GM23338 (cell line): ENCODE measurements at regions not wholly inside any gene's neighbourhood (a gene's known extent, or its start where the extent isn't known, plus 50 kb on each side); places are given as distances from the start of the nearest gene placed in this dataset.

Source experiments
- ATAC-seq: fragments of 200-7000 bp; cut with Tn5 transposase; 3 replicates; pipeline ENCODE4 v1.9.1; 2020
- DNase-seq: peaks from one replicate; pipeline ENCODE4 v3.0.0-alpha.2; 2015; ENCODE audit warnings: low spot score
- H2AFZ ChIP-seq: fragments of 200-600 bp; sonication (generic); 2 replicates; pipeline ENCODE4 v1.8.0; 2016; ENCODE audit warnings: antibody characterized with exemption, mild to moderate bottlenecking, moderate library complexity
- H3F3A ChIP-seq: fragments of 200-600 bp; sonication (generic); replicated peaks from 2 replicates; pipeline ENCODE4 v1.8.0; 2017; ENCODE audit warnings: antibody characterized with exemption, mixed run types, low read depth
- H3K27ac ChIP-seq: fragments of 200-600 bp; sonication (generic); 2 replicates; pipeline ENCODE4 v1.6.1; 2016; ENCODE audit warnings: low read depth
- H3K27me3 ChIP-seq: fragments of 200-600 bp; sonication (generic); 2 replicates; pipeline ENCODE4 v1.8.0; 2016; ENCODE audit warnings: mild to moderate bottlenecking, mixed run types, moderate library complexity; ENCODE audit not compliant: insufficient read depth
- H3K36me3 ChIP-seq: fragments of 200-600 bp; sonication (generic); 2 replicates; pipeline ENCODE4 v1.8.0; 2016; ENCODE audit warnings: mild to moderate bottlenecking; ENCODE audit not compliant: insufficient read depth
- H3K4me1 ChIP-seq: fragments of 200-600 bp; sonication (generic); 2 replicates; pipeline ENCODE4 v1.8.0; 2016; ENCODE audit warnings: mild to moderate bottlenecking, moderate library complexity; ENCODE audit not compliant: insufficient read depth
- H3K4me2 ChIP-seq: fragments of 200-600 bp; sonication (generic); 2 replicates; pipeline ENCODE4 v1.7.1; 2017; ENCODE audit warnings: mixed run types
- H3K4me3 ChIP-seq: fragments of 200-600 bp; sonication (generic); 2 replicates; pipeline ENCODE4 v1.6.1; 2016; ENCODE audit warnings: mixed run types
- H3K79me2 ChIP-seq: fragments of 200-600 bp; sonication (generic); replicated peaks from 2 replicates; pipeline ENCODE4 v1.8.0; 2017; ENCODE audit warnings: mild to moderate bottlenecking; ENCODE audit not compliant: insufficient read depth
- H3K9me2 ChIP-seq: fragments of 200-600 bp; sonication (generic); 2 replicates; pipeline ENCODE4 v1.8.0; 2017; ENCODE audit not compliant: insufficient read depth
- H4K20me1 ChIP-seq: fragments of 200-600 bp; sonication (generic); replicated peaks from 2 replicates; pipeline ENCODE4 v1.8.0; 2017; ENCODE audit warnings: mild to moderate bottlenecking; ENCODE audit not compliant: insufficient read depth
- H3K27ac Mint-ChIP-seq: 2 replicates; pipeline ENCODE4 v1.8.0; 2020; ENCODE audit warnings: inconsistent platforms, mild to moderate bottlenecking, moderate library complexity, mixed read lengths
- H3K27me3 Mint-ChIP-seq: 3 replicates; pipeline ENCODE4 v1.8.0; 2022; ENCODE audit warnings: low read depth, mild to moderate bottlenecking, moderate library complexity, mixed read lengths, inconsistent platforms; ENCODE audit not compliant: insufficient read depth, poor library complexity
- H3K36me3 Mint-ChIP-seq: 3 replicates; pipeline ENCODE4 v1.8.0; 2021; ENCODE audit warnings: low read depth, mild to moderate bottlenecking, inconsistent platforms, moderate library complexity, mixed read lengths
- H3K4me1 Mint-ChIP-seq: 3 replicates; pipeline ENCODE4 v1.8.0; 2020; ENCODE audit warnings: mild to moderate bottlenecking, inconsistent platforms, mixed read lengths
- H3K4me3 Mint-ChIP-seq: 3 replicates; pipeline ENCODE4 v1.8.0; 2021; ENCODE audit warnings: moderate library complexity, mild to moderate bottlenecking, inconsistent platforms, mixed read lengths
- H3K9me3 Mint-ChIP-seq: 3 replicates; pipeline ENCODE4 v1.8.0; 2020; ENCODE audit warnings: moderate library complexity, mild to moderate bottlenecking, inconsistent platforms, mixed read lengths
- ETS1 ChIP-seq: IDR thresholded peaks from 2 replicates; pipeline ENCODE4 v1.6.1; 2016; ENCODE audit warnings: antibody characterized with exemption
- NANOG ChIP-seq: IDR thresholded peaks from 2 replicates; pipeline ENCODE4 v1.6.1; 2016; ENCODE audit warnings: antibody characterized with exemption, borderline replicate concordance
- POLR2AphosphoS5 ChIP-seq: IDR thresholded peaks from 2 replicates; pipeline ENCODE4 v1.6.1; 2016; ENCODE audit warnings: antibody characterized with exemption, low read depth
- REST ChIP-seq: IDR thresholded peaks from one replicate; pipeline ENCODE4 v1.6.1; 2018; ENCODE audit warnings: antibody characterized with exemption; ENCODE audit not compliant: unreplicated experiment
- STAT1 ChIP-seq: IDR thresholded peaks from one replicate; pipeline ENCODE4 v1.6.1; 2016; ENCODE audit warnings: antibody characterized with exemption; ENCODE audit not compliant: unreplicated experiment
- ZNF114 ChIP-seq: fragments of 250-450 bp; sonication (Bioruptor Pico); IDR thresholded peaks from 2 replicates; pipeline ENCODE4 v1.5.0; 2020; ENCODE audit warnings: mild to moderate bottlenecking, moderate library complexity
- ZNF462 ChIP-seq: fragments of 250-450 bp; sonication (Bioruptor Pico); IDR thresholded peaks from 2 replicates; pipeline ENCODE4 v1.5.0; 2020; ENCODE audit warnings: mild to moderate bottlenecking, moderate library complexity

GRCh38 chr7:6889252-6889812, 63.3 kb upstream of the CCZ1B start:
- H3K4me1 Mint-ChIP-seq = no peaks in the 10 kb centered on the region

More at GRCh38 chr7:6889252-6889812, 63.3 kb upstream of the CCZ1B start:
- no peak overlapping the region for H3K4me3 ChIP-seq
- no peak overlapping the region for H3K27ac ChIP-seq
- no peak overlapping the region for H2AFZ ChIP-seq
- no peak for ATAC-seq
- H3K9me3 Mint-ChIP-seq = peaks cover 3% of the 10 kb centered on the region; the same call in 1 of the 3 replicates
- H3K27me3 ChIP-seq = no peaks in the 10 kb centered on the region
- H3K36me3 ChIP-seq = no peaks in the 10 kb centered on the region
- no peak overlapping the region for H3K4me2 ChIP-seq
- no peaks in the 10 kb centered on the region for H3F3A ChIP-seq
- no peaks in the 10 kb centered on the region for H3K79me2 ChIP-seq
- H4K20me1 ChIP-seq = no peaks in the 10 kb centered on the region
- no peaks in the 10 kb centered on the region for H3K36me3 Mint-ChIP-seq
- no peak for TF ChIP-seq ZNF462 (CRISPR knock-in tag)
- TF ChIP-seq POLR2AphosphoS5 = no peak
- no peak for TF ChIP-seq REST
- TF ChIP-seq ETS1 = no peak
- TF ChIP-seq ZNF114 = no peak
- TF ChIP-seq NANOG = no peak
- TF ChIP-seq STAT1 = no peak
- no peak overlapping the region for H3K27ac Mint-ChIP-seq
- H3K27me3 Mint-ChIP-seq = peaks cover 4% of the 10 kb centered on the region
- no peaks in the 10 kb centered on the region for H3K4me1 ChIP-seq
- DNase-seq = no peak
- H3K9me2 ChIP-seq = no peaks in the 10 kb centered on the region
- no peak overlapping the region for H3K4me3 Mint-ChIP-seq
